Type B pancreatic cell (in vitro differentiated cells): ENCODE measurements at regions not wholly inside any gene's neighbourhood (a gene's known extent, or its start where the extent isn't known, plus 50 kb on each side); places are given as distances from the start of the nearest gene placed in this dataset.

Experiments
- DNase-seq: peaks from one replicate; pipeline ENCODE4 v3.0.0; 2021; ENCODE audit warnings: mixed read lengths; ENCODE audit not compliant: unreplicated experiment; ENCODE audit errors: extremely low spot score
- H3K27ac Mint-ChIP-seq: 2 replicates; pipeline ENCODE4 v1.8.0; 2021; ENCODE audit warnings: mild to moderate bottlenecking, mixed read lengths
- H3K27me3 Mint-ChIP-seq: 2 replicates; pipeline ENCODE4 v1.8.0; 2021; ENCODE audit warnings: mixed read lengths
- H3K36me3 Mint-ChIP-seq: 2 replicates; pipeline ENCODE4 v1.8.0; 2021; ENCODE audit warnings: mixed read lengths
- H3K4me1 Mint-ChIP-seq: one replicate; pipeline ENCODE4 v1.8.0; 2021; ENCODE audit warnings: mixed read lengths; ENCODE audit not compliant: unreplicated experiment
- H3K4me3 Mint-ChIP-seq: 2 replicates; pipeline ENCODE4 v1.8.0; 2021; ENCODE audit warnings: mild to moderate bottlenecking, mixed read lengths
- H3K9me3 Mint-ChIP-seq: 2 replicates; pipeline ENCODE4 v1.8.0; 2021; ENCODE audit warnings: mixed read lengths
- TF ChIP-seq, protein P1 (sequence below): fragments of 200-600 bp; sonication (generic); conservative IDR thresholded peaks from 2 replicates; pipeline ENCODE4 v1.5.0; 2021; ENCODE audit warnings: antibody characterized with exemption, mild to moderate bottlenecking

GRCh38 chr15:26477044-26477443 is 295.8 kb downstream of the GABRB3 start:
- H3K9me3 Mint-ChIP-seq: peaks cover 6% of the 10 kb centered on the region
- no peaks in the 10 kb centered on the region for H3K4me1 Mint-ChIP-seq
- TF ChIP-seq, protein P1, sequence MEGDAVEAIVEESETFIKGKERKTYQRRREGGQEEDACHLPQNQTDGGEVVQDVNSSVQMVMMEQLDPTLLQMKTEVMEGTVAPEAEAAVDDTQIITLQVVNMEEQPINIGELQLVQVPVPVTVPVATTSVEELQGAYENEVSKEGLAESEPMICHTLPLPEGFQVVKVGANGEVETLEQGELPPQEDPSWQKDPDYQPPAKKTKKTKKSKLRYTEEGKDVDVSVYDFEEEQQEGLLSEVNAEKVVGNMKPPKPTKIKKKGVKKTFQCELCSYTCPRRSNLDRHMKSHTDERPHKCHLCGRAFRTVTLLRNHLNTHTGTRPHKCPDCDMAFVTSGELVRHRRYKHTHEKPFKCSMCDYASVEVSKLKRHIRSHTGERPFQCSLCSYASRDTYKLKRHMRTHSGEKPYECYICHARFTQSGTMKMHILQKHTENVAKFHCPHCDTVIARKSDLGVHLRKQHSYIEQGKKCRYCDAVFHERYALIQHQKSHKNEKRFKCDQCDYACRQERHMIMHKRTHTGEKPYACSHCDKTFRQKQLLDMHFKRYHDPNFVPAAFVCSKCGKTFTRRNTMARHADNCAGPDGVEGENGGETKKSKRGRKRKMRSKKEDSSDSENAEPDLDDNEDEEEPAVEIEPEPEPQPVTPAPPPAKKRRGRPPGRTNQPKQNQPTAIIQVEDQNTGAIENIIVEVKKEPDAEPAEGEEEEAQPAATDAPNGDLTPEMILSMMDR: no peak
- DNase-seq: no peak
- H3K27me3 Mint-ChIP-seq: no peaks in the 10 kb centered on the region
- H3K4me3 Mint-ChIP-seq: no peak overlapping the region
- no peaks in the 10 kb centered on the region for H3K36me3 Mint-ChIP-seq
- H3K27ac Mint-ChIP-seq: no peak overlapping the region

DNA sequence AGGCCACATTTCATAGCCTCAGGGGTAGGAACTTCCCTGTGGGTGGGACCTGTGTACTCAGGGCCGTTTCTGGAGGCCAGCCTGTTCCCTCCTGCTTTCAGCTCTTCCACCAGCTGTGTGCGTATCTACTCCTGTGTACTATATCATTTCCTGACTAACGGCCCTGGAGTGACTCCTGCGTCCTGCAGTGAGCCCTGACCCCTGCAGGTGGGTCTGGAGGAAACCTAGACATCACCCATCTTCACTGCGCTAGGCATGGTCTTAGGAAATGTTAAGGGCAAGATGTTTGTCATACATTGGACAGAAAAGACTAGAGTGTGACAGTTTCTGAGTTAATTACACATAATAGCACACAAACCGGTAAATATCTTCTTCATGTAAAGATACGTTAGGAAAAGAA is 297.3 kb downstream of the GABRB3 start:
- Mint-ChIP-seq H3K36me3 (no peaks in the 10 kb centered on the region), H3K9me3 (peaks cover 6% of the 10 kb centered on the region), H3K27ac (no peak overlapping the region), H3K27me3 (no peaks in the 10 kb centered on the region), H3K4me3 (no peak overlapping the region), H3K4me1 (no peaks in the 10 kb centered on the region)
- TF ChIP-seq, protein P1: no peak
- DNase-seq: no peak

- no peaks in the 10 kb centered on the region for H3K27me3 Mint-ChIP-seq
- H3K4me3 Mint-ChIP-seq: no peak overlapping the region
- no peak overlapping the region for H3K27ac Mint-ChIP-seq
- no peak for DNase-seq
- H3K9me3 Mint-ChIP-seq: peaks cover 6% of the 10 kb centered on the region
- no peaks in the 10 kb centered on the region for H3K4me1 Mint-ChIP-seq
- TF ChIP-seq, protein P1: no peak
- no peaks in the 10 kb centered on the region for H3K36me3 Mint-ChIP-seq
Observed at GRCh38 chr15:26472661-26473060, 300.2 kb downstream of the GABRB3 start.

DNA sequence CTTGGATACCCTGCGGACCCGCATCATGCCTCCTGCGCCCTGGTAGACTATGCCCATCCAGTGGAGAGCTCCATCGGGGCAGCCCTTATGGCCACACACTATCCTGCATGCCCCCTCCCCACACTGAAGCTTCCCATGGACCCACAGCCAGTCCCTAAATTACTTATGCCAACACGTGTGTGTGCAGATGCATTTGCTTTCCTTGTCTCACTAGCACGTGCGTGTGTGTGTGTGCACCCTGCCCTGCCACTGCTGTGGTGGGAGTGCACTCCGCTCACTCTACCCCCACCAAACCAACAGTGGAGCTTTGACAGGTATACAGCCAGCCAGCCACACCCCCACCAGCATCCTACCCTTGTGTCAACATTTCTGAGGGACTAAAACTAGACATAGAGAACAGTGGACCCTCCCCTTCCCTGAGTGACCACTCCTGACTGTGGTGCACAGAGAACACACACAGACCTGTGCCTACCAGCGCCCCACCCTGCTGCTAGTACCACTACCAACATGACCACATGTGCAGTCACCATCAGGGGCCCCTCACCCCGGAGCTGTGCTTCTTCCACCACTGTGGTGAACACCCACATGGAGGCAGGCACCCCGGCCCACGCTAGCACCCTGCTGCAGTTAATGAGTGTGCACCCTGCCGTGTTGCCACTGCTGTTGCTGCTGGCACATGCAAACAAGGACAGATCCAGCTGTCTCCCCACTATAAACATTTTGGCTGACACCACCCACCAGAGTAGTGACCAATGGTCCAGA is 310.8 kb downstream of the GABRB3 start:
- Mint-ChIP-seq H3K36me3 (no peaks in the 10 kb centered on the region), H3K4me3 (no peak overlapping the region), H3K27me3 (no peaks in the 10 kb centered on the region), H3K9me3 (no peaks in the 10 kb centered on the region), H3K4me1 (no peaks in the 10 kb centered on the region), H3K27ac (no peak overlapping the region)
- TF ChIP-seq, protein P1: no peak
- no peak for DNase-seq

- Mint-ChIP-seq H3K4me1 (no peaks in the 10 kb centered on the region), H3K36me3 (no peaks in the 10 kb centered on the region), H3K27me3 (no peaks in the 10 kb centered on the region), H3K9me3 (no peaks in the 10 kb centered on the region), H3K4me3 (no peak overlapping the region), H3K27ac (no peak overlapping the region)
- DNase-seq: no peak
- TF ChIP-seq, protein P1: no peak
Observed at GRCh38 chr15:26460165-26460564, 312.7 kb downstream of the GABRB3 start.
